Right lobe of liver (tissue), 4 donors: ENCODE measurements at regions not wholly inside any gene's neighbourhood (a gene's known extent, or its start where the extent isn't known, plus 50 kb on each side); places are given as distances from the start of the nearest gene placed in this dataset.

ENCODE experiments used
- CTCF ChIP-seq, 4 donors: fragments of 200-600 bp in 3 of 4; fragments of 450-650 bp in 1 of 4; IDR thresholded peaks; one replicate each; pipeline versions ENCODE4 v1.5.1 to v1.8.0; 2016 to 2022; ENCODE audit warnings: antibody characterized with exemption in 4 of 4, mild to moderate bottlenecking in 2 of 4
- POLR2A ChIP-seq: fragments of 450-650 bp; IDR thresholded peaks from one replicate; pipeline ENCODE4 v1.6.1; 2017; ENCODE audit warnings: antibody characterized with exemption, mild to moderate bottlenecking
- donor health status: DM: no; HTN: no; CAD: no.
- donor health status: DM: no; HTN: no; CAD: no.
- donor health status: DM: no; HTN: yes; CAD: no.

GRCh38 chr10:111686796-111687195 lies 496.8 kb downstream of the GPAM start:
- no peak for TF ChIP-seq CTCF (IDR thresholded peaks at IDR 0.05)
- TF ChIP-seq POLR2A: no peak
